ENCODE measurements at regions not wholly inside any gene's neighbourhood (a gene's known extent, or its start where the extent isn't known, plus 50 kb on each side); places are given as distances from the start of the nearest gene placed in this dataset.

- Mint-ChIP-seq H3K36me3 (ENCODE audit: low read depth) (no peaks in the 10 kb centered on the region), H3K4me1 (ENCODE audit: low read depth) (peaks cover 52% of the 10 kb centered on the region), H3K27ac (no peak overlapping the region), H3K4me3 (no peak overlapping the region), H3K27me3 (ENCODE audit: low read depth) (no peaks in the 10 kb centered on the region), H3K9me3 (no peaks in the 10 kb centered on the region)
- CTCF ChIA-PET: interaction anchor here (0.8 to 1.1 kb wide), 2 partner anchors 137 to 341 kb away, joined by 3 to 5 read pairs; partner anchors contain the start of gene SMIM29
- intact Hi-C loops (cut with micrococcal nuclease): no loop called here
- DNase-seq: no peak
Observed at GRCh38 chr6:33908025-33908424, 104.2 kb upstream of the MLN start.

DNA sequence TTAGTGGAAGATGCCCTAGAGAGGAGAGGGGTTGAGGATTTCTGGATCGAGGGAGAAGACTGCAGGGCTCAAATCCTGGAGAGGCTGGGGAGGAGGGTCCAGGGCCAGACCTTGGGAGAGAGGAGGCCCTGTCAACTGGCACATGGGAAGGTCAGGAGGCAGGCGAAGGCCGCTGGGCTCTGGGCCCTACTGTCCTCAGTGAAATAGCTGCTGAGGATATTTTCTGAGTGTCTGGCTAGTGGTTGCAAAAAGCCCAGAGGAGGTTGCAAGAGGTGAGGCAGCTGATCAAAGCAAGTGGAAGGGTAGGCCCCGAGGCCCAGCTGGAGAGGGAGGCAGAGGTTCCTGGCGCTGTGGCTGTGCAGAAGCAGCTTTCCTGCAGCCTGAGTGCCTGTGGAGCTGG is 103.4 kb upstream of the MLN start:
- CTCF ChIA-PET: interaction anchor here (0.8 to 1.1 kb wide), 2 partner anchors 136 to 342 kb away, joined by 3 to 5 read pairs; partner anchors contain the start of gene SMIM29
- no peaks in the 10 kb centered on the region for H3K36me3 Mint-ChIP-seq (ENCODE audit: low read depth)
- no peak for DNase-seq
- no peak overlapping the region for H3K4me3 Mint-ChIP-seq
- intact Hi-C loops (cut with micrococcal nuclease): no loop called here
- H3K27me3 Mint-ChIP-seq (ENCODE audit: low read depth): no peaks in the 10 kb centered on the region
- H3K4me1 Mint-ChIP-seq (ENCODE audit: low read depth): peaks cover 53% of the 10 kb centered on the region
- H3K27ac Mint-ChIP-seq: no peak overlapping the region
- no peaks in the 10 kb centered on the region for H3K9me3 Mint-ChIP-seq

- no peak overlapping the region for H3K4me3 Mint-ChIP-seq
- CTCF ChIA-PET: no interaction called here
- DNase-seq: no peak
- peaks cover 55% of the 10 kb centered on the region for H3K4me1 Mint-ChIP-seq (ENCODE audit: low read depth)
- H3K9me3 Mint-ChIP-seq: no peaks in the 10 kb centered on the region
- intact Hi-C loops (cut with micrococcal nuclease): no loop called here
- no peaks in the 10 kb centered on the region for H3K27me3 Mint-ChIP-seq (ENCODE audit: low read depth)
- no peaks in the 10 kb centered on the region for H3K36me3 Mint-ChIP-seq (ENCODE audit: low read depth)
- no peak overlapping the region for H3K27ac Mint-ChIP-seq
Observed at GRCh38 chr6:33906439-33906838, 102.6 kb upstream of the MLN start.

- peak overlapping the region; percentile 12 for H3K4me3 Mint-ChIP-seq
- DNase-seq: peak; percentile 66
- H3K9me3 Mint-ChIP-seq: no peaks in the 10 kb centered on the region
- H3K27ac Mint-ChIP-seq: peak overlapping the region; percentile 83
- peaks cover 58% of the 10 kb centered on the region for H3K4me1 Mint-ChIP-seq (ENCODE audit: low read depth)
- CTCF ChIA-PET: interaction anchor here (0.6 kb wide), 1 partner anchor 324 kb away, joined by 6 read pairs; no protein-coding TSS in a partner anchor
- no peaks in the 10 kb centered on the region for H3K36me3 Mint-ChIP-seq (ENCODE audit: low read depth)
- intact Hi-C loops (cut with micrococcal nuclease): loop anchor here (2.0 kb wide), 1 partner anchor 44 kb away; no protein-coding TSS in a partner anchor
- no peaks in the 10 kb centered on the region for H3K27me3 Mint-ChIP-seq (ENCODE audit: low read depth)
Observed at GRCh38 chr6:33905071-33905609, 101.3 kb upstream of the MLN start.

- intact Hi-C loops (cut with micrococcal nuclease): loop anchor here (2.0 kb wide), 1 partner anchor 44 kb away; no protein-coding TSS in a partner anchor
- Mint-ChIP-seq H3K4me3 (peak overlapping the region; percentile 14), H3K27me3 (ENCODE audit: low read depth) (no peaks in the 10 kb centered on the region), H3K27ac (peak overlapping the region; percentile 83), H3K9me3 (no peaks in the 10 kb centered on the region), H3K4me1 (ENCODE audit: low read depth) (peaks cover 58% of the 10 kb centered on the region), H3K36me3 (ENCODE audit: low read depth) (no peaks in the 10 kb centered on the region)
- no peak for DNase-seq
- CTCF ChIA-PET: interaction anchor here (0.6 to 1.2 kb wide), 2 partner anchors 44 to 324 kb away, joined by 3 to 6 read pairs; no protein-coding TSS in a partner anchor
Observed at GRCh38 chr6:33904747-33905065, 100.9 kb upstream of the MLN start.

GRCh38 chr6:33904050-33904746 is 100.4 kb upstream of the MLN start:
- Mint-ChIP-seq H3K9me3 (no peaks in the 10 kb centered on the region), H3K27me3 (ENCODE audit: low read depth) (no peaks in the 10 kb centered on the region), H3K36me3 (ENCODE audit: low read depth) (no peaks in the 10 kb centered on the region), H3K27ac (peak overlapping the region; percentile 83), H3K4me1 (ENCODE audit: low read depth) (peaks cover 58% of the 10 kb centered on the region), H3K4me3 (no peak overlapping the region)
- intact Hi-C loops (cut with micrococcal nuclease): loop anchor here (2.0 kb wide), 1 partner anchor 43 kb away; no protein-coding TSS in a partner anchor
- DNase-seq: peak; percentile 87
- CTCF ChIA-PET: interaction anchor here (0.6 to 1.2 kb wide), 2 partner anchors 44 to 325 kb away, joined by 3 to 6 read pairs; no protein-coding TSS in a partner anchor

DNA sequence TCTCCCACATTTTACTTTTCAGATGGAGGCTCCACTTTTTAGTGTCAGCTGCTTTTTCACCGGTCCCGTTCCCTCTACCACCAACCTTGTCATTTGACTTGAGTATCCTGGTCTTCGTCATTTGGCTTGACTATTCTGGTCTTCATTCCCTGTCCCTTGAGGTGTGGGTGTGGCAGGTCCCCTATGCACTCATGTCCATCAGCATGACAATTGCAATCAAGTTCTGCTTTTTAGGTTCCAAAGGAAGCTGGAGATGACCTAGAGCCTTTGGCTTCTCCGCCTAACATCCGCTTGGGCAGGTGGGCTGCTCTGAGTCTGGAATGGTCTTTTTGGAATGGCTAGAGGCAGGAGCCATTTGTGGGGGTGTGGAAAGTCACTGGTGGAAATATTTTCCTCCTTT is 99.8 kb upstream of the MLN start:
- intact Hi-C loops (cut with micrococcal nuclease): no loop called here
- H3K27me3 Mint-ChIP-seq (ENCODE audit: low read depth): no peaks in the 10 kb centered on the region
- peak overlapping the region; percentile 83 for H3K27ac Mint-ChIP-seq
- no peaks in the 10 kb centered on the region for H3K9me3 Mint-ChIP-seq
- DNase-seq: no peak
- no peak overlapping the region for H3K4me3 Mint-ChIP-seq
- CTCF ChIA-PET: interaction anchor here (1.2 kb wide), 1 partner anchor 43 kb away, joined by 3 read pairs; no protein-coding TSS in a partner anchor
- H3K36me3 Mint-ChIP-seq (ENCODE audit: low read depth): no peaks in the 10 kb centered on the region
- peaks cover 58% of the 10 kb centered on the region for H3K4me1 Mint-ChIP-seq (ENCODE audit: low read depth)

DNA sequence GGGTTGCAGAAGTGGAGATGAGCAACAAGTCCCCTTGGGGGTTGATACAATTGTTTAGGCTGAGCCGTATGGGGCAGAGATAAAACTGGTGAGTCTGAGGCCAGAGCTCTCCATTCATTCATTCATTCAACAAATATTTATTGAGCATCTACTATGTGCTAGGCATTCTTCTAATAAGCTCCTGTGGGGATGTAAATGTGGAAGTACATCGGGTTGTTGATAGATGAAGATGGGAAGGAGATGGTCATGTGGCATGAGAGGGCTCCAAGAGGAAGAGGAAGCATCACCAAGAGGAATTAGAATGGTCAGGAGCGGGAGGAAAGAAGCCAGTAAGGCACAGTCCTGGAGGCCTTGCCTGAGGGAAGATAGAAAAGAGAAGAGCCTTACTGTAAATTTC is 98.7 kb upstream of the MLN start:
- no peaks in the 10 kb centered on the region for H3K36me3 Mint-ChIP-seq (ENCODE audit: low read depth)
- no peak for DNase-seq
- H3K27ac Mint-ChIP-seq: no peak overlapping the region
- CTCF ChIA-PET: no interaction called here
- no peaks in the 10 kb centered on the region for H3K27me3 Mint-ChIP-seq (ENCODE audit: low read depth)
- no peaks in the 10 kb centered on the region for H3K9me3 Mint-ChIP-seq
- H3K4me1 Mint-ChIP-seq (ENCODE audit: low read depth): peaks cover 54% of the 10 kb centered on the region
- no peak overlapping the region for H3K4me3 Mint-ChIP-seq
- intact Hi-C loops (cut with micrococcal nuclease): no loop called here

GRCh38 chr6:33901822-33902456 is 98.1 kb upstream of the MLN start:
- no peaks in the 10 kb centered on the region for H3K27me3 Mint-ChIP-seq (ENCODE audit: low read depth)
- H3K9me3 Mint-ChIP-seq: no peaks in the 10 kb centered on the region
- intact Hi-C loops (cut with micrococcal nuclease): no loop called here
- no peak overlapping the region for H3K4me3 Mint-ChIP-seq
- no peak for DNase-seq
- H3K36me3 Mint-ChIP-seq (ENCODE audit: low read depth): no peaks in the 10 kb centered on the region
- peaks cover 53% of the 10 kb centered on the region for H3K4me1 Mint-ChIP-seq (ENCODE audit: low read depth)
- H3K27ac Mint-ChIP-seq: peak overlapping the region; percentile 39
- CTCF ChIA-PET: no interaction called here

DNA sequence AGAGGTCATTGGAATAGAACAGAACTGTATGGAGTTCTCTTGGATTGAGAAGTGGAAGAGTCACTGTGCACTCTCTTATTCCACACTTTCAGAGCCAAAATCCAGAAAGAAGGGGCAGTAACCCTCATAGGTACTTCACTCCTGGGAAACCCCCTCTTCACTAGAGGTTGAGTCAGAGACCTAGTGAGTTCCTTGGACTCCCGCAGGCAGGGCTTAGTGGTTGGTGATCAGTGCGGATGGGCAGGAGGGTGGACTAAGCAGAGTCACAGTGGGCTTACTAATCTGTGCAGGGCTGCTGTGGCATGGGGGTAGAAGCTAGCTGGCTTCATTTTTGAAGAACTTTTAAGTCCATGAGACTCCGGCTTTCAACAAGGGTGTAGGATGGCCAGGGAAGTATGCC is 95.0 kb upstream of the MLN start:
- H3K36me3 Mint-ChIP-seq (ENCODE audit: low read depth): no peaks in the 10 kb centered on the region
- H3K27ac Mint-ChIP-seq: no peak overlapping the region
- H3K27me3 Mint-ChIP-seq (ENCODE audit: low read depth): no peaks in the 10 kb centered on the region
- CTCF ChIA-PET: interaction anchor here (0.7 to 1.0 kb wide), 2 partner anchors 128 to 1307 kb away, joined by 3 to 4 read pairs; no protein-coding TSS in a partner anchor
- H3K9me3 Mint-ChIP-seq: no peaks in the 10 kb centered on the region
- no peak for DNase-seq
- H3K4me3 Mint-ChIP-seq: no peak overlapping the region
- peaks cover 39% of the 10 kb centered on the region for H3K4me1 Mint-ChIP-seq (ENCODE audit: low read depth)
- intact Hi-C loops (cut with micrococcal nuclease): no loop called here

- CTCF ChIA-PET: interaction anchor here (2.2 kb wide), 1 partner anchor 126 kb away, joined by 7 read pairs; no protein-coding TSS in a partner anchor
- no peaks in the 10 kb centered on the region for H3K27me3 Mint-ChIP-seq (ENCODE audit: low read depth)
- no peaks in the 10 kb centered on the region for H3K36me3 Mint-ChIP-seq (ENCODE audit: low read depth)
- no peaks in the 10 kb centered on the region for H3K9me3 Mint-ChIP-seq
- no peak overlapping the region for H3K27ac Mint-ChIP-seq
- H3K4me1 Mint-ChIP-seq (ENCODE audit: low read depth): peaks cover 27% of the 10 kb centered on the region
- no peak overlapping the region for H3K4me3 Mint-ChIP-seq
- DNase-seq: no peak
- intact Hi-C loops (cut with micrococcal nuclease): no loop called here
Observed at GRCh38 chr6:33897189-33897780, 93.5 kb upstream of the MLN start.

Measured in activated naive CD4-positive, alpha-beta T cell treated with anti-CD3 and anti-CD28 coated beads for 36 hours (primary cell).